ENCODE measurements at regions not wholly inside any gene's neighbourhood (a gene's known extent, or its start where the extent isn't known, plus 50 kb on each side); places are given as distances from the start of the nearest gene placed in this dataset.

- Histone ChIP-seq H3K27ac (ENCODE audit: low read depth, low read length) (no peak overlapping the region), H3K4me3 (ENCODE audit: insufficient read depth, low read depth, low read length) (no peak overlapping the region), H4K20me1 (ENCODE audit: insufficient read depth, low read length) (no peaks in the 10 kb centered on the region), H3K4me1 (ENCODE audit: insufficient read depth, low read length) (peaks cover 15% of the 10 kb centered on the region), H3K27me3 (ENCODE audit: insufficient read depth, low read length) (no peaks in the 10 kb centered on the region), H3K9me3 (ENCODE audit: insufficient read depth, low read depth, low read length) (no peaks in the 10 kb centered on the region), H3K79me2 (ENCODE audit: insufficient read depth, low read length) (no peaks in the 10 kb centered on the region), H2AFZ (ENCODE audit: low read depth, low read length) (no peak overlapping the region), H3K36me3 (ENCODE audit: insufficient read depth, low read length) (no peaks in the 10 kb centered on the region), H3K4me2 (ENCODE audit: low read length) (no peak overlapping the region), H3K9ac (ENCODE audit: low read length) (no peak overlapping the region)
- no peak overlapping the region for H3K27ac Mint-ChIP-seq (ENCODE audit: unreplicated experiment)
- DNase-seq (ENCODE audit: low read depth), result no peak
- no peaks in the 10 kb centered on the region for H3K36me3 Mint-ChIP-seq (ENCODE audit: low read depth, unreplicated experiment)
- peaks cover 16% of the 10 kb centered on the region for H3K4me1 Mint-ChIP-seq (ENCODE audit: low read depth, unreplicated experiment)
- no peaks in the 10 kb centered on the region for H3K27me3 Mint-ChIP-seq (ENCODE audit: low read depth, unreplicated experiment)
- no peak overlapping the region for H3K4me3 Mint-ChIP-seq (ENCODE audit: unreplicated experiment)
- no peak for TF ChIP-seq EZH2 (IDR thresholded peaks at IDR 0.05; ENCODE audit: insufficient read depth, low read length)
- TF ChIP-seq CTCF (IDR thresholded peaks at IDR 0.05; ENCODE audit: insufficient read depth, low read depth, low read length), result no peak
- H3K9me3 Mint-ChIP-seq (ENCODE audit: unreplicated experiment), result peaks cover 3% of the 10 kb centered on the region
- no peak for FAIRE-seq
These were observed 157.1 kb upstream of the IFNG-AS1 start for GRCh38 chr12:67832155-67832554.

- no peak for DNase-seq (ENCODE audit: low read depth)
- H3K9me3 Mint-ChIP-seq (ENCODE audit: unreplicated experiment), result peaks cover 3% of the 10 kb centered on the region
- H3K9ac ChIP-seq (ENCODE audit: low read length), result no peak overlapping the region
These were observed 155.6 kb upstream of the IFNG-AS1 start for GRCh38 chr12:67833602-67834001.

More at GRCh38 chr12:67833602-67834001, 155.6 kb upstream of the IFNG-AS1 start:
- H3K36me3 Mint-ChIP-seq (ENCODE audit: low read depth, unreplicated experiment), result no peaks in the 10 kb centered on the region
- no peak overlapping the region for H3K27ac ChIP-seq (ENCODE audit: low read depth, low read length)
- no peak overlapping the region for H2AFZ ChIP-seq (ENCODE audit: low read depth, low read length)
- no peaks in the 10 kb centered on the region for H3K36me3 ChIP-seq (ENCODE audit: insufficient read depth, low read length)
- H3K4me3 ChIP-seq (ENCODE audit: insufficient read depth, low read depth, low read length), result no peak overlapping the region
- peaks cover 3% of the 10 kb centered on the region for H3K4me1 ChIP-seq (ENCODE audit: insufficient read depth, low read length)
- H3K4me3 Mint-ChIP-seq (ENCODE audit: unreplicated experiment), result no peak overlapping the region
- H3K27ac Mint-ChIP-seq (ENCODE audit: unreplicated experiment), result no peak overlapping the region
- H3K9me3 ChIP-seq (ENCODE audit: insufficient read depth, low read depth, low read length), result no peaks in the 10 kb centered on the region
- H3K4me2 ChIP-seq (ENCODE audit: low read length), result no peak overlapping the region
- no peaks in the 10 kb centered on the region for H3K79me2 ChIP-seq (ENCODE audit: insufficient read depth, low read length)
- H3K4me1 Mint-ChIP-seq (ENCODE audit: low read depth, unreplicated experiment), result peaks cover 4% of the 10 kb centered on the region
- TF ChIP-seq EZH2 (IDR thresholded peaks at IDR 0.05; ENCODE audit: insufficient read depth, low read length) (no peak), CTCF (IDR thresholded peaks at IDR 0.05; ENCODE audit: insufficient read depth, low read depth, low read length) (no peak)
- no peaks in the 10 kb centered on the region for H3K27me3 ChIP-seq (ENCODE audit: insufficient read depth, low read length)
- FAIRE-seq, result no peak
- H3K27me3 Mint-ChIP-seq (ENCODE audit: low read depth, unreplicated experiment), result no peaks in the 10 kb centered on the region
- no peaks in the 10 kb centered on the region for H4K20me1 ChIP-seq (ENCODE audit: insufficient read depth, low read length)
